K562 (cell line): ENCODE measurements at regions not wholly inside any gene's neighbourhood (a gene's known extent, or its start where the extent isn't known, plus 50 kb on each side); places are given as distances from the start of the nearest gene placed in this dataset.

Experiments
- ATAC-seq: fragments of 200-7000 bp; cut with Tn5 transposase; 3 replicates; pipeline ENCODE4 v1.9.1; 2020; ENCODE audit warnings: moderate library complexity
- BruUV-seq: library from RNA; stranded (reverse); fragments of 400-500 nt; replicated peaks from 2 replicates; lab custom pipeline; 2021; lab: Mats Ljungman, UMichigan
- CTCF ChIA-PET: fragments of 300-600 bp; formaldehyde crosslinking; extraction: SDS; loops from one replicate; lab custom pipeline; 2021; ENCODE audit warnings: low intra/inter-chr PET ratio; lab: Yijun Ruan, JAX
- POLR2A ChIA-PET: fragments of 300-600, 350-650 bp; sonication (Branson Sonifier 250); formaldehyde crosslinking; extraction: SDS; loops from one replicate; lab custom pipeline; 2021; ENCODE audit warnings: antibody characterized with exemption, inconsistent platforms; lab: Yijun Ruan, JAX
- DNase-seq, 4 experiments: peaks; one replicate each; pipeline versions ENCODE4 v3.0.0 to v3.0.0-alpha.2; 2011 to 2018; ENCODE audit warnings: low spot score in 3 of 4, mixed read lengths in 3 of 4; ENCODE audit errors: extremely low read depth in 1 of 4
- FAIRE-seq: peaks from 2 replicates; lab custom pipeline; 2011; peaks lifted over from hg19 to GRCh38; lab: Jason Lieb, UNC
- H2AFZ ChIP-seq: 2 replicates; pipeline ENCODE4 v1.6.0; 2011; ENCODE audit warnings: low read depth, low read length, control low read depth, inconsistent platforms
- H3K27ac ChIP-seq: fragments of 200-600 bp; 3 replicates; pipeline ENCODE4 v1.8.0; 2011; ENCODE audit warnings: low read depth, mild to moderate bottlenecking, control low read depth, inconsistent platforms, low read length, moderate library complexity, mixed read lengths; ENCODE audit errors: extremely low read depth
- H3K27me3 ChIP-seq, 2 experiments: fragments of 300-600 bp in 1 of 2; 2 replicates in 1 of 2; 3 replicates in 1 of 2; pipeline versions ENCODE4 v1.6.0 to v1.8.0; 2011; ENCODE audit warnings: inconsistent platforms in 2 of 2, low read length in 2 of 2, mild to moderate bottlenecking in 1 of 2, mixed read lengths in 1 of 2, moderate library complexity in 1 of 2; ENCODE audit not compliant: control insufficient read depth in 2 of 2, insufficient read depth in 2 of 2
- H3K36me3 ChIP-seq: fragments of 300-600 bp; 3 replicates; pipeline ENCODE4 v1.8.0; 2011; ENCODE audit warnings: mild to moderate bottlenecking, low read length, inconsistent platforms; ENCODE audit not compliant: control insufficient read depth, insufficient read depth
- H3K4me1 ChIP-seq, 2 experiments: fragments of 200-600 bp in 1 of 2; replicated peaks in 1 of 2; 2 replicates in 1 of 2; 3 replicates in 1 of 2; pipeline versions ENCODE4 v1.5.1 to v1.8.0; 2011; ENCODE audit warnings: inconsistent platforms in 2 of 2, low read length in 2 of 2, mild to moderate bottlenecking in 1 of 2, mixed read lengths in 1 of 2, moderate library complexity in 1 of 2; ENCODE audit not compliant: control insufficient read depth in 2 of 2, insufficient read depth in 2 of 2
- H3K4me2 ChIP-seq: 2 replicates; pipeline ENCODE4 v1.6.1; 2011; ENCODE audit warnings: low read length, control low read depth, inconsistent platforms, mixed read lengths; ENCODE audit not compliant: insufficient read depth
- H3K4me3 ChIP-seq: fragments of 200-600 bp; sonication (generic), shearing (Covaris generic); 2 replicates; pipeline ENCODE4 v1.5.1; 2016; ENCODE audit warnings: control low read depth, inconsistent platforms
- H3K79me2 ChIP-seq: fragments of 200-600 bp; 3 replicates; pipeline ENCODE4 v1.8.0; 2011; ENCODE audit warnings: low read length, inconsistent platforms; ENCODE audit not compliant: control insufficient read depth, insufficient read depth
- H3K9ac ChIP-seq, 2 experiments: 2 replicates each; pipeline versions ENCODE4 v1.6.0 to v1.6.1; 2011; ENCODE audit warnings: low read depth in 2 of 2, low read length in 2 of 2, control low read depth in 1 of 2, inconsistent platforms in 1 of 2, mild to moderate bottlenecking in 1 of 2, mixed read lengths in 1 of 2; ENCODE audit not compliant: insufficient read depth in 1 of 2
- H3K9me1 ChIP-seq: one replicate; pipeline ENCODE4 v1.6.0; 2011; ENCODE audit warnings: inconsistent platforms, mild to moderate bottlenecking, low read length, moderate library complexity; ENCODE audit not compliant: control insufficient read depth, insufficient read depth
- H3K9me3 ChIP-seq: replicated peaks from 2 replicates; pipeline ENCODE4 v1.5.1; 2011; ENCODE audit warnings: low read depth, low read length, inconsistent platforms; ENCODE audit not compliant: control insufficient read depth, insufficient read depth
- H4K20me1 ChIP-seq: replicated peaks from 2 replicates; pipeline ENCODE4 v1.6.1; 2011; ENCODE audit warnings: low read length, inconsistent platforms, mixed read lengths; ENCODE audit not compliant: control insufficient read depth, insufficient read depth
- CBX1 ChIP-seq: sonication (generic); IDR thresholded peaks from 2 replicates; pipeline ENCODE4 v1.6.1; 2016; ENCODE audit warnings: antibody characterized with exemption, low read depth, mild to moderate bottlenecking
- CEBPG ChIP-seq, 3 experiments: fragments of 200-800 bp in 1 of 3; sonication (Bioruptor generic) in 1 of 3; sonication (generic) in 1 of 3; formaldehyde crosslinking in 1 of 3; IDR thresholded peaks in 2 of 3; conservative IDR thresholded peaks in 1 of 3; 2 replicates each; pipeline versions ENCODE4 v1.6.1 to v1.8.0; 2016 to 2022; ENCODE audit warnings: missing compliant biosample characterization in 2 of 3, missing genetic modification characterization in 2 of 3, mild to moderate bottlenecking in 1 of 3, missing genetic modification reagents in 1 of 3
- HNRNPLL ChIP-seq: fragments of 200-400 bp; formaldehyde crosslinking; IDR thresholded peaks from 2 replicates; pipeline ENCODE4 v1.6.1; 2017; ENCODE audit warnings: low read length, low read depth, mild to moderate bottlenecking; ENCODE audit not compliant: poor library complexity, severe bottlenecking
- MED1 ChIP-seq: sonication (generic); formaldehyde crosslinking; IDR thresholded peaks from 2 replicates; pipeline ENCODE4 v1.8.1; 2023; ENCODE audit warnings: missing genetic modification reagents, borderline replicate concordance
- NR2C2 ChIP-seq, 2 experiments: fragments of 200-800 bp in 1 of 2; sonication (Bioruptor generic) in 1 of 2; sonication (generic) in 1 of 2; formaldehyde crosslinking in 1 of 2; IDR thresholded peaks; 2 replicates each; pipeline versions ENCODE4 v1.6.1 to v1.8.0; 2016 to 2022; ENCODE audit warnings: mild to moderate bottlenecking in 1 of 2, missing compliant biosample characterization in 1 of 2, missing genetic modification characterization in 1 of 2, missing genetic modification reagents in 1 of 2
- SAFB2 ChIP-seq: fragments of 200-400 bp; formaldehyde crosslinking; IDR thresholded peaks from 2 replicates; pipeline ENCODE4 v1.6.1; 2018; ENCODE audit warnings: borderline replicate concordance, low read length, low read depth, moderate library complexity; ENCODE audit not compliant: severe bottlenecking
- SMARCC2 ChIP-seq: fragments of 450-650 bp; IDR thresholded peaks from 2 replicates; pipeline ENCODE4 v1.6.1; 2017; ENCODE audit warnings: antibody characterized with exemption, moderate library complexity, mild to moderate bottlenecking, low read depth
- XRCC5 ChIP-seq: fragments of 200-400 bp; formaldehyde crosslinking; IDR thresholded peaks from 2 replicates; pipeline ENCODE4 v1.6.1; 2017; ENCODE audit warnings: low read depth, mild to moderate bottlenecking, low read length
- ZNF644 ChIP-seq: fragments of 200-800 bp; sonication (Bioruptor generic); IDR thresholded peaks from 2 replicates; pipeline ENCODE4 v1.6.1; 2016; ENCODE audit warnings: low read depth, missing genetic modification characterization, missing compliant biosample characterization
- ZNF699 ChIP-seq: fragments of 250-450 bp; sonication (Bioruptor Pico); IDR thresholded peaks from 2 replicates; pipeline ENCODE4 v1.8.0; 2021; ENCODE audit warnings: mild to moderate bottlenecking, moderate library complexity; ENCODE audit not compliant: insufficient replicate concordance
- WGBS: fragments of 100-300 bp; shearing (Covaris generic); methylation state at CpG from one replicate; pipeline ENCODE4 v1.1.6; 2016; ENCODE audit warnings: low coverage, mixed read lengths; ENCODE audit not compliant: insufficient coverage; ENCODE audit errors: missing lambda C conversion rate; 5-methylcytosine and 5-hydroxymethylcytosine counted together
- in situ Hi-C: fragments of 300-500 bp; cut with MboI; formaldehyde crosslinking; loops from 4 replicates; pipeline ENCODE4 v1.15.0; 2018; ENCODE audit warnings: inconsistent platforms, mixed read lengths
- intact Hi-C: fragments of 100-400 bp; cut with micrococcal nuclease; formaldehyde crosslinking; loops from 2 replicates; pipeline ENCODE4 v1.14.2; 2022
- TF ChIP-seq, protein P1 (sequence below), 3 experiments: fragments of 200-800 bp in 1 of 3; fragments of 250-450 bp in 1 of 3; fragments of 450-650 bp in 1 of 3; sonication (Bioruptor Pico) in 1 of 3; sonication (Bioruptor generic) in 1 of 3; formaldehyde crosslinking in 1 of 3; IDR thresholded peaks; 2 replicates each; pipeline versions ENCODE4 v1.6.1 to v1.8.0; 2016 to 2022; ENCODE audit warnings: mild to moderate bottlenecking in 2 of 3, missing genetic modification characterization in 2 of 3, missing compliant biosample characterization in 1 of 3, moderate library complexity in 1 of 3
- TF ChIP-seq, protein P2 (sequence below), 2 experiments: fragments of 450-650 bp; IDR thresholded peaks; 2 replicates each; pipeline ENCODE4 v1.6.1; 2016

DNA sequence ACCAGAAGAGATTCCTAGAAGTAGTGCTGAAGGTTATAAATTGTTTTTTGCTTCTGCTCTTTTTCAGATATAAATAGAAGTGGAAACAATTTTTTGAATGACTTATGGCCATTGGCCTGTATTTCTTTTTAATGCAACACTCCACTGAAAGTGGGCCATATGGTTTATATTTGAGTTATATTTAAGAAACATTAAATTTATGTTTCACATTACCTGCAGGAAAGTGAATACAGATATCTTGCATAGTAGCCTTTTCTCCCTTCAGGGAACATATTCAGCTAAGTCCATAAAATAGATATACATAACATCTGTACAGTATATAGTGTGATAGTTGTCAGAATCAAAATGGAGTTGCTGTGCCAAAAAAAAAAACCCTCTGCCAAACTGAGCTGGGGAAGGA is 53.1 kb upstream of the EFEMP1 start (continued):
- TF ChIP-seq HNRNPLL: no peak
- TF ChIP-seq, protein P1, sequence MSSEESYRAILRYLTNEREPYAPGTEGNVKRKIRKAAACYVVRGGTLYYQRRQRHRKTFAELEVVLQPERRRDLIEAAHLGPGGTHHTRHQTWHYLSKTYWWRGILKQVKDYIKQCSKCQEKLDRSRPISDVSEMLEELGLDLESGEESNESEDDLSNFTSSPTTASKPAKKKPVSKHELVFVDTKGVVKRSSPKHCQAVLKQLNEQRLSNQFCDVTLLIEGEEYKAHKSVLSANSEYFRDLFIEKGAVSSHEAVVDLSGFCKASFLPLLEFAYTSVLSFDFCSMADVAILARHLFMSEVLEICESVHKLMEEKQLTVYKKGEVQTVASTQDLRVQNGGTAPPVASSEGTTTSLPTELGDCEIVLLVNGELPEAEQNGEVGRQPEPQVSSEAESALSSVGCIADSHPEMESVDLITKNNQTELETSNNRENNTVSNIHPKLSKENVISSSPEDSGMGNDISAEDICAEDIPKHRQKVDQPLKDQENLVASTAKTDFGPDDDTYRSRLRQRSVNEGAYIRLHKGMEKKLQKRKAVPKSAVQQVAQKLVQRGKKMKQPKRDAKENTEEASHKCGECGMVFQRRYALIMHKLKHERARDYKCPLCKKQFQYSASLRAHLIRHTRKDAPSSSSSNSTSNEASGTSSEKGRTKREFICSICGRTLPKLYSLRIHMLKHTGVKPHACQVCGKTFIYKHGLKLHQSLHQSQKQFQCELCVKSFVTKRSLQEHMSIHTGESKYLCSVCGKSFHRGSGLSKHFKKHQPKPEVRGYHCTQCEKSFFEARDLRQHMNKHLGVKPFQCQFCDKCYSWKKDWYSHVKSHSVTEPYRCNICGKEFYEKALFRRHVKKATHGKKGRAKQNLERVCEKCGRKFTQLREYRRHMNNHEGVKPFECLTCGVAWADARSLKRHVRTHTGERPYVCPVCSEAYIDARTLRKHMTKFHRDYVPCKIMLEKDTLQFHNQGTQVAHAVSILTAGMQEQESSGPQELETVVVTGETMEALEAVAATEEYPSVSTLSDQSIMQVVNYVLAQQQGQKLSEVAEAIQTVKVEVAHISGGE (CRISPR knock-in tag; IDR thresholded peaks at IDR 0.05): no peak
- TF ChIP-seq, protein P2, sequence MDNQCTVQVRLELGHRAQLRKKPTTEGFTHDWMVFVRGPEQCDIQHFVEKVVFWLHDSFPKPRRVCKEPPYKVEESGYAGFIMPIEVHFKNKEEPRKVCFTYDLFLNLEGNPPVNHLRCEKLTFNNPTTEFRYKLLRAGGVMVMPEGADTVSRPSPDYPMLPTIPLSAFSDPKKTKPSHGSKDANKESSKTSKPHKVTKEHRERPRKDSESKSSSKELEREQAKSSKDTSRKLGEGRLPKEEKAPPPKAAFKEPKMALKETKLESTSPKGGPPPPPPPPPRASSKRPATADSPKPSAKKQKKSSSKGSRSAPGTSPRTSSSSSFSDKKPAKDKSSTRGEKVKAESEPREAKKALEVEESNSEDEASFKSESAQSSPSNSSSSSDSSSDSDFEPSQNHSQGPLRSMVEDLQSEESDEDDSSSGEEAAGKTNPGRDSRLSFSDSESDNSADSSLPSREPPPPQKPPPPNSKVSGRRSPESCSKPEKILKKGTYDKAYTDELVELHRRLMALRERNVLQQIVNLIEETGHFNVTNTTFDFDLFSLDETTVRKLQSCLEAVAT (IDR thresholded peaks at IDR 0.05): no peak
- TF ChIP-seq XRCC5: no peak
- no peak for TF ChIP-seq SAFB2

DNA sequence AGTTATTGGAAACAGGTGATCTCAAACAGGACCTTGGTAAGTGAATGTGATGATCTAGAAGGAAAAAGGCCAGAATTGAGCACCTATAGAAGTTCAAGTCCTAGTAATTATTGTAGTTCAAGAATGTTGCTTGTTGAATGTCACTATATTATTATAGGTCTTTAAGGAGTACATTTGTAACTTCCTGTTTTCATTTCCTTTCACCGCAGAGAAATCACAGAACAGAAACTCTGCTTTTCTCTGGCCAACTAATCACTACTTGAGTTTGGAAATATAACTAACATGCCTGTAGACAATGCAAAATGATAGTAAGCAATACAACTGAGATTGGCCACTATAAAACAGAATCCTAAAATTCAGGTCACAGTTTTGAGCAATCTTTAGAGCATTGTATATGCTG is 61.8 kb upstream of the EFEMP1 start:
- H3K4me3 ChIP-seq: no peak overlapping the region
- in situ Hi-C loops (no loop called here), intact Hi-C loops (no loop called here)
- H3K36me3 ChIP-seq: no peaks in the 10 kb centered on the region
- no peak for ATAC-seq
- H2AFZ ChIP-seq: no peak overlapping the region
- 0% methylated on average over 1 of the region's 1 CpG for WGBS
- no peaks in the 10 kb centered on the region for H3K9me1 ChIP-seq
- no TSS peak for BruUV-seq
- no peak overlapping the region for H3K27ac ChIP-seq
- H4K20me1 ChIP-seq: no peaks in the 10 kb centered on the region
- no peaks in the 10 kb centered on the region for H3K9me3 ChIP-seq
- H3K4me2 ChIP-seq: no peak overlapping the region
- H3K79me2 ChIP-seq: no peaks in the 10 kb centered on the region
- ChIA-PET CTCF (no interaction called here), POLR2A (no interaction called here)
- FAIRE-seq: no peak
- H3K27me3 ChIP-seq: 0 out of 5 replicates have a peak, but pooled peaks cover 0 to 3% of the 10 kb centered on the region in 2 experiments
- no peaks in the 10 kb centered on the region for H3K4me1 ChIP-seq
- H3K9ac ChIP-seq: no peak overlapping the region
- DNase-seq: no peak
- no peak for TF ChIP-seq SMARCC2
- TF ChIP-seq CBX1: no peak
- TF ChIP-seq ZNF644 (tag): no peak
- no peak for TF ChIP-seq MED1 (CRISPR knock-in tag)
- TF ChIP-seq NR2C2 (CRISPR knock-in tag; IDR thresholded peaks at IDR 0.05): no peak
- no peak for TF ChIP-seq NR2C2 (tag; IDR thresholded peaks at IDR 0.05)
- no peak for TF ChIP-seq ZNF699
- TF ChIP-seq CEBPG (CRISPR knock-in tag; IDR thresholded peaks at IDR 0.05): no peak
- TF ChIP-seq CEBPG (tag; conservative IDR thresholded peaks at IDR 0.05 in 1 of 2, IDR thresholded peaks at IDR 0.05 in 1 of 2): no peak
